Fibroblast of peridontal ligament (primary cell): ENCODE measurements at regions not wholly inside any gene's neighbourhood (a gene's known extent, or its start where the extent isn't known, plus 50 kb on each side); places are given as distances from the start of the nearest gene placed in this dataset.
"Not testable (repeated sequence)": the region's sequence is repeated elsewhere in the genome, so short reads cannot be mapped to it uniquely, and the experiment has no call there.

Source experiments
- DNase-seq: peaks from one replicate; pipeline ENCODE4 v3.0.0-alpha.2; 2010; ENCODE audit errors: extremely low read depth

DNA sequence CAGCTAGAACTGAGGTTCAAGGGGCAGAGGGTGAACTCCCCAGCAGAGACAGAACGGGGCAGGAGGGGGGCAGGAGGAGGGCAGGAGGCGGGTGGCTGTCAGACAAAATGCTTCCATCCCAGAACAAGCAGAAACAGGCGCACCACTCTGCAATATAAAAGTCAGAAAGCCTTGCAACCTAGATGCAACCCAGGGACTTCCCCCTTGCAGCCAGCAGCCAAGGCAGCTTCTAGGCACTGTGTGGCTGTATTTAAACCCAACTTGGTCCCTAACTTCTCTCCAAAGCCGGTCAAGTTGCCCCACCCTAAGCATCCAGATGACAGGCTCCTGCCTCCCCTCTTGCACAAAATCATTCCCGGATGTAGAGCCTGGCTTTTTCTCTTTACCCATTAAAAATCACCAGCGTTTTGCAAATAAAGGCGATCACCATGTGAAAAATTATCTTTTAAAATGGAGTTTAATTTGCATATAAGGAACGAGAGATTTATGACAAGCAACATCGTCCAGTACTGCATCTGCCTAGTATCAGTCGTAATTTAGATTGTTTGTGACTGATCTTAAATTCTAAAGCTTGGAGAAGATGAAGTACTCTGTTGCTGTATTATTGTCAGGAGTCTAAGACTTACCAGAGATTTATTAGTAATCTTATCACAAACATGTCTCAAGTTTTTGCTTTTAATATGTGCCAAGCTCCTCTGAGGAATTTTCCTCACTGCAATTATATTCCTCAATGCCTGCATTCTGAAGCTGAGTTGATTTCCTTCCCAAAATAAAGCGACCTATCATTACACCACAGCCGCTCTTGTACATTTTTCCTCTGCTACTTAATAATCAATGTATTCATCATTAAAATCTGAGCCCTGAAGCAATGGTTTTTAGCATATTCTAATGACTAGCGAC lies 307.1 kb upstream of the ZNF507 start:
- no peak for DNase-seq

DNA sequence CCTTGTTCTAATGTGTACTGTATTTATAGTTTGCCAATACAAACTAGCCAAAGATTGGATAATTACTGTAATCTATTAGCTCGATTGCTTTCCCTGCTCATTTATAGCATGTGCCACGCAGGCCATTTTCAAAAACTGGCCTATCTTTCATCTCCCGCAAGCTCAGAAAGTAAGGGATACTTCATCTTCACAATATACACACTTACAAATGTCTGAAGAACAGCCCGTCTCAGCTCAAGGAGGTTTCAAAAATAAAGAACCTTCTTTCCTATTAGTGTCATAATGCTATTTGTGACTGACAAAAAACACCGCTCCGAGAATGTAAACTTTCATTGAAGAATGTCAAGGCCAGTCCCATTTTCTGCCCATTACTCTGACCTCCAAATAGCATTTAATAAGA lies 306.4 kb upstream of the ZNF507 start:
- DNase-seq = no peak

DNA sequence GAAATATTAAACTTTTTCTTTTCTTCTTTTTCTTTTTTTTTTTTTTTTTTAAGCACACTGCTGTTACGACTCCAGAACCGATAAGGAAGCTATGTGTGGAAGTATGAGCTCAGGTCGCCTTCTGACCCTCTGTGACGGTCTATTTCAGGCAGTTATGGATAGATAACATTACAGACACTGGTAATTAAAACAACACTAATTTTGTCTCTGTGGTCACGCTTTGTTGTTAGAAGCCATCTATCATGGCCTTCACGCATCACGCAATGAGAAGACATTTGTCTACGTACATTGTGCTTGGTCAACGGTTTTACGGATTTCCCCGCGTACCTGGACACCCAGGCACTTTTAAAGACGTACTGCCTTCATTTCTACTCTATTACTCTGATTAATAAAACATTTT lies 306.0 kb upstream of the ZNF507 start:
- no peak for DNase-seq

DNA sequence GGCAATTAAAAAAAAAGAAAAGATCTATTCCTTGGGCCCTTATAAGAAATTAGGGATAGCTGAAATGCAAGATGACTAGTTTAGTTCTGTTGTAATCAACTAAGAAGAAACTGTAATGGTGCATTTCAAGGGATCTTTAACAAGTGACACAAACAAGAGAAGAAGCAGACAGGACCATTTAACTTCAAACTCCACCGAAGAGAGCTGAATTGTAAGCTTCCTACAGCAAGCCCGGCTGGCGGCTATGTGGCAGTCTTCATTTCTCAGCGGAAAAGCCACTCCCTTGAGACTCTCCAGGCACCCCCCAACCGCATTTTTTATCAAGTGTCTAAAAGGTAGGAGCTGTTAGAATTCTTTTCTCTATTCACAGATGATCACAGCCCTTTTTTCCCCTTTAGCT lies 305.2 kb upstream of the ZNF507 start:
- no peak for DNase-seq

DNA sequence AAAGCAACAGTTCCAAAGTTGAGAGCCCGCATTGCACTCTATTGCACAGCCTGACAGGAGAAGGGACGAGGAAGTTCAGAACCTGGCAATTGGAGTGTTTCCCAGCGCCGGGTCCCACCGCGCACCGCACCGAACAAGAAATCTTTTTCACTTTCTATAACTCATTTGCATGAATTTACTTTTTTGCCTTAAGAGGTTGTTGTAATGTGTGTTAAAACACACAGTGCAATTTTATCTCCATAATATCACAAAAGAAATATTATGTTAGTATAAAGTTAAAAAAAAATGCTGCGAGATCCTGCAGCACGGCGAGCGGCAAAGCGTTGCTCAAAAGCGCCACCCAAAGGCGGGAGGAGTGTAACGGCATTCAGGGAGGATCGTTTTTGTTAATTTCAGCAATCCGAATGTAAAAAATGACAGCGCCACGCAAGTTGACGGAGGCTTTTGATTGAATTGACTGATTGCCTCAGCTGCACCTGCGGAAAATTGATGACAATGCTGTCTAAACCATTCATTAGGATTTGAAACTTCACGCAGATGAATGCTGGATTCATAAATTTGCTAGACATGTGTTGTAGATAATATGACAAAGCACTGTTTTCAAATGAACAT lies 303.6 kb upstream of the ZNF507 start:
- peak; percentile 13 for DNase-seq

DNA sequence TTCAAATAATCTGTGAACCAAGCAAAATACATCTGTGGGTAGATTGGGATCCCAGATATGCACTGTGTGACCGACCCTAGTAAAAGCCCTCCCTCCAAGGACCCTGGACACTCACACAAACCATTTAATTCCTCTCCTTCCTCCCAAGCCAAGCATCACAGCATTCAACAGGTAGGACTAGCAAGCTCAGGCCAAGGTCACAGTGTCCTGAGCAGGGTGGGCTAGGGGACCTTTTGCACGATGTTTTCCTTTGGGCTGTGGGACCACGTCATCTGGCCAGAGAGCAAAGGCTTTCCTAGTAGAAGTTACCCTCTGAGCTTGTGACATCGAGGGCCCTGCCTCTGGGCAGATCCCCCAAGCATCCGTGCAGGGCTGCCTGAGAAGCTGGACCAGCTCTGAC lies 297.6 kb upstream of the ZNF507 start:
- DNase-seq = no peak

DNA sequence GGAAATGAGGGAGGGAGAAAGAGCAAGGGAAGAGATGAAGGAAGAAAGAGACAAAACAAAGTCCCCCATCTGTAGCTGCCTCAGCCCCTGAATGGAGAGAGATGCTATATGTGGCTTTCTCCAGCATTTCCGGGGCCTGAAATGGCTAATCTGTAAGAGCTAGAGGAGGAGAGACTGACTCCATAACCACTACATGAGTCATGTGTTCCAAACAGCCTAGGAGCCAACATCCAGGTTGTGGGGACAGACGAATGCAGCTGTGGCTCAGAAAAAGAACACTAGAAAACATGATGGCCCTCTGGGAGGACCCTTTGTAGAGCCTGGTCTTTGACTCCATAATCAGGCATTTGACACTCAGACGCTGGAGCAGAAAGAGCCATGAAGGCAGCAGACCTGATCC lies 292.0 kb upstream of the ZNF507 start:
- no peak for DNase-seq

DNA sequence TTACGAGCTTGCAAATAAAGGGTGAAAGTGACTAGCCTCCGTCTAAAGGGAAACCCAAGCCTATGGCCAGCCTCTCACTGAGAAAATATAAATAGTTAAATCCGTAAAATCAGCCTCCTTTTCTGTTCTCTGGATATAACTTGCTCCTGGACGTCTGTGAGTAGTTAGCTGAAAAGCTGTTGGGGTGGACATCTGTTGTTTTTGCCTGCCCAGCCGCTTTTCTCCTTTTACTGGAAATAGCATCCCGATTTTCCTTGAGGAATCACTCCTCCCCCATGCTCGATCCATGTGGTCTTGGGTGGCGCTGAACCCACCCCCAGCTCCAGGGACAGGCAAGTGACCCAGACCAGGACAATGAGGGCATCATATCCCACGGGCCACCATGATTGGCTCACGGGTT lies 291.5 kb upstream of the ZNF507 start:
- DNase-seq = no peak

DNA sequence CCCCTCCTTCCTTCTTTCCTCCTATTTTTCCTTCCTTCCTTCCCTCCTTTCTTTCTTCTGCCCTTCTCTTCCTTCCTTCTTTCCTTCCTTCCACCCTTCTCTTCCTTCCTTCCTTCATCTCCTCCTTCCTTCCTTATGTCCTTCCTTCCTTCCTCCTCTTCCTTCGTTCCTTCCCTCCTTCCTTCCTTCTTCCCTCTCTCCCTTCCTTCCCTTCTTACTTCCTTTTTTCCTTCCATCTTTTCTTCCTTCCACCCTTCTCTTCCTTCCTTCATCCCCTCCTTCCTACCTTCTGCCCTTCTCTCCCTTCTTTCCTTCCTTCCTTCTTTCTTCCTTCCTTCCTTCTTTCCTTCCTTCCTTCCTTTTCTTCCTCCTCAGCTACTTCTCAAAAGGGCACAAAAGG lies 287.3 kb upstream of the ZNF507 start:
- DNase-seq = no peak

DNA sequence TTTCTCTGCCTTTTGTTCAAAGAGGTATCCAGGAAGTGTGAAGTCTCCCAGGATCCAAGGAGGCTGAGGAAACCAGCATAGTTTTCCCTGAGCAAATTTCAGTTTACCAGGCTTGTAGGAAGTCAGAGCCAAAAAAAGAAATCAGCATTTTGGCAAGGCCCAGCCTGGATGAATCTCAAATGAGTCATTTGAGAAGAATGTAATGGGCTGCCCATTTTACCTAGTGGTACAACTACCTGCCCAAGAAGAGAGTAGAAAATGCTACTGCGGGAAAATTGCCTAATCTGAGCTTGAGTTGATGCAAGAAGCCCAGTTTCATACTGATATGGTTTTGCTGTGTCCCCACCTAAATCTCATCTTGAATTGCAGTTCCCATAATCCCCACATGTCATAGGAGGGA lies 284.1 kb upstream of the ZNF507 start:
- DNase-seq = no peak

DNA sequence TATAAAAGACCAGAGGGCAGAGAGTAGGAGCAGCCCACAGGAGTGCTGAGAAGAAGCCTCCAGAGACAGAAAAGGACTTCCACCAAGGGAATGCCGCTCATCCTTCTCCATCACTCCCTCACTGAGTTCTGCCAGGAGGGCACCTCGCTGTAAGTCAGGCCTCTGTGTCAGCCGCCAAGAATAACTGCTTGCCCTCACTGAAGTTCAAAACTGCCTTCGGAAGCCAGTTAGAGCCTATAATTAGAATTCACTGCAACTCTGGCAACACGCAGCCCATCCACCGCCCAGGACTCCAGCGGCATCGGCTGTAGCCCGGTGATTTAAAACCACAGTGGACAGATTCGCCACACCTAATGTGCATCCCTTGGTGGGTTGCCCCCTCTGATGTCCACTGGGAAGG lies 281.8 kb upstream of the ZNF507 start:
- DNase-seq = no peak

DNA sequence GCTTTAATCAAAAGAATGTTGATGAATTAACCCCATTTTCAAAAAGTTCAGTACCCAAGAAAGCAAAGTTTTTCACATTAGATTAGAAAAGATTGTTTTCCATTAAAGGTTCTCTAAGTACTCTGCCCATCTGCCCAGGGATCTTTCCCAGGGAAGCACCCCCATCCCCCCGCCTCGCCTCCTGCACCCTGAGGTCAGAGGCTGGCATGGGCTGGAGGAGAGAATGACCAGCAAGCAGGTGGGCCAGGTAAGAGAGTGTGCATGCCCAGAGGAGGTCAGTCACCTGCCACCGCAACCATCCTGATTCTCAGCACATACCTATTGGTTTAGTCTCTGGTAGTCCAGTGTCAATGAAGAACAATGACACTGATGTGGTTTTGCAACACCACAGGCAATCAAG lies 279.4 kb upstream of the ZNF507 start:
- no peak for DNase-seq

DNA sequence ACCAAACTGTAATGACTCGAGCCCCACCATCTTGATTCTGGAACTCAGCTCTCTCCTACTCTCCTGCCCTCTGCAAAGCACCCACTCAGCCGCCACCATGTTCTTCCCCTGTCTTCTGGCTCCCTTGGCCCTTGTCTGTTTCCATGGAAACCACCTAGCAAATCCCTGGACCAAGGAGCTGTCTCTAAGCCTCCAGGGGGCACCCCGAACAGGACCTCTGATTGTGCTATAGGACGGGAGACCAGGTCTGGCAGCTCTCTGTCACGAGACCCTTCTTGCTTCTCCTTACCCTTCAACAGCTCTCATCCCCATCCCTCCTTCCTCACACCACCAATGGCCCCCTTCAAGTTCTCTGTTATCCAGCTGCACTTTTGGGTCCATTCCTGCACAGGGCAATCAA lies 277.7 kb upstream of the ZNF507 start:
- no peak for DNase-seq

DNA sequence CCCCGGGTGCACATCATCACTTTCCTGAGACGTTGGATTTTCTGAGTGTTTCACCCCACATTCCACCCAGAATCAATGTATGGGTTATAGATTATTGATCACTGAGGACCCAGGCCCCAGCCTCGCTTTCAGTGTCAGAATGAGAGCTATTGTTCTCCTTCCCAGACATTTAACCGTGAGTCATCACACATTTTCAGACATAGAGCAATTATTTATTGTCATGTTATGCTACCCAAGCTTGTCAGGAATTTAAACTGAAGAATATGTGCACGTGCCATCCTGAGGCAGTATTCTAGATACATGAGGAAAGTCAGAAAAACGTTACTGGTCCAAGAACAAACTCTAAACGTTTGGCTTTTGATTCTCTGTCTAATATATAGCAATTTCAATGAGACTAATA lies 276.6 kb upstream of the ZNF507 start:
- DNase-seq = no peak

DNA sequence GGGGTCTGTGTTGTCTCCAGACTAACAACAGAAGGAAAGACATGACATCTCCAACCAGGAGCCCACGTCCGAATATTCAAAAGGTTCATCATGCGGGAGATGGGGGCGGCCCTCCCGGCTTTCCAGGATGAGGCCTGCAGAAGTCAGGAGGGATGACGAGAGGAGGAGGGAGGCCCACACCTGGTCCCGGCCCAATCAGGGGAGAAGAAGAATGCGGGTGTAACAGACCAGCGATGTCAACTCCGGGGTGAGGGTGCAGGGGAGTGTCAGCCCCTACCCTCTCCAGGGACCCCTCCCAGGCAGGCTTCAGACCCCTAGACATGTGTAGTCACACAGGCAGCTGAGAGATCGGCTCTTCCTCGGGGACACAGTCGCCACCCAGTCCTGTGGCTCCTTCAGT lies 275.3 kb upstream of the ZNF507 start:
- no peak for DNase-seq

DNA sequence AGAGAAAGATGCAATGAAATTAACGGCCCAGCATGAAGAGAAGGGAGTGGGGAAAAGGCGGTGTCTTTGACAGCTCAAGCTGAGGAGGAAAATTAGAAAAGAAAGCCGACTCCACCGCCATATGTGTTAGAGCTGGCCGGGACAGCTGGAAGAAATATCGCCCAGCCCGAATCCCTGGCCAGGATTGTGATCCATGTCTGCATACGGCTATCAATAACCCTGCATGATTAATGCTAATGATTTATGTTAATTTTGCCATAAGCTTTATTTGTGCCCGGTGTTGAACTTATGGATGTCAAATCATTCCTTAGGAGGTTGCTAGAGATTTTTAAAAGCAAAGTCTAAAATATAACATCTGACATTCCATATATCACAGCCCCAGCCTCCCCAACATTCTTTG lies 263.4 kb upstream of the ZNF507 start:
- DNase-seq = no peak

DNA sequence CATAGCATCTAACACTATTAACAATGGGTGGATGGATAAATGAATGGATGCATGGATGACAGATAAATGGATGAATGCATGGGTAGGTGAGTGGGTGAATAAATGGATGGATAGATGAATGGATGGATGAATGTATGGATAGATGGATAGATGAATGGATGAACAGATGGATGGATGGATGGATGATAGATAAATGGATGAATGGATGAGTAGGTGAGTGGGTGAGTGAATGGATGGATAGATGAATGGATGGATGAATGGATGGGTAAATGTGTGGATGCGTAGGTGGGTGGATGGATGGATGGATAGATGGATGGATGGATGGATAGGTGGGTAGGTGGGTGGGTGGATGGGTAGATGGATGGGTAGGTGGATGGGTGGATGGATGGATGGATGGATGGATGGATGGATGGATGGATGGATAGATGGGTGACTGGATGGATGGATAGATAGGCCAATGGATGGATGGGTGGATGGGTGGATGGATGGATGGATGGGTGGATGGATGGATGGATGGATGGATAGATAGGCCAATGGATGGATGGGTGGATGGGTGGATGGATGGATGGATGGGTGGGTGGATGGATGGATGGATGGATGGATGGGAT lies 260.6 kb upstream of the ZNF507 start:
- DNase-seq = not testable (repeated sequence)

DNA sequence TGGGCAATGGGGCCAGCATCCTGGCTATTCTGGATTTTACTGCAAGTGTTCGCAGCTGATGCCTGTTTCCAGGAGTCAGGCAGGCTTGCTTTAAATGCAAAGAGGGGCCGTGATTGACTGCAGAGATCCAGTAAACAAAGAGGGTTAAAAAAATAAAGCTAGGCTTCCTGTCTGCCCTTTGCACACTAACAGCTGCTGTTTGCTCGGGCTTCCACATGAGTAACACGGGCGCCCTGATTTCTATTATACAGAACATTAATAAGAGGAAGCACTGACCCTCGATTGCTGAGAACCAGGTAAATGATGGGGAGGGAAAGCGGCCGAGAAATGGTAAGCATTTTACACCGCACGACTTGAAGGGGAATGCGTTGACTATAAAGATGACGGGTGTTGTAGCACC lies 254.2 kb upstream of the ZNF507 start:
- DNase-seq = no peak

DNA sequence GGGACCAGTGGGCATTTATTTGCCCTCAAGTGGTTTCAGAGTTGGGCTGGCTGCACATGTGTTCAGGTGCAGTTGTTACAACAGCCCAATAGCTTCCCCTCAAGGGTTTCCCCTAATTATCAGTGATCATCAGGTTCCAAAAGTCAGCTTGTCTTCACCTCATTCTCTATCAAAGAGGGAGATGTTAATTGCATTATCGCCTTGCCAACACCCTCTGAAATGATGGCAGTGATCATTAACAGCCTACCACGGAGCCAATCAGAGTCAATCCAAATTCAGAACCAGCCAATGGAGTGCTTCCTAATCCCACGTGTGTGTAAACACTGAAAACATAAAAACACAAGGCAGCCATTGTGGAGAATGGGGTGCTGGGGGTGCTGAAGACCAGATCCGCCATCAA lies 248.4 kb upstream of the ZNF507 start:
- DNase-seq = no peak

DNA sequence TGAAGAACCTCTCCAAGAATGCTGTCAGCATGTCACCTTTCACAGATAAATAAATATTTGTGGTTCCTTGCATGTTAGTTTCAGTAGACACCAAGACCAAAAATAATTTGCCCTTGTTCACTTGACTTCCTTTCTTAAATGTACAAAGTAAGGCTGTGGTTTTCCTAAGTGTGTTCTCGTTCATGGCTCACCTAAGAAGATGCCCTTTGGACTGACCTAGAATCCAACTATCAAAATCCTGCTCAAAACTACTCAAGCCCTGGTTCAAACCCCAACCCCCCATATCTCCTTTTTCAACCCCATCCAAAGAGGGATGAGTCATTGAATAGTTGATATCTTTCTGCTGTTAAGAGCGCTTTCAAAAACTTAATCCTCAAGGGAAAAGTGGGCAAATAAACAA lies 247.8 kb upstream of the ZNF507 start:
- no peak for DNase-seq

DNA sequence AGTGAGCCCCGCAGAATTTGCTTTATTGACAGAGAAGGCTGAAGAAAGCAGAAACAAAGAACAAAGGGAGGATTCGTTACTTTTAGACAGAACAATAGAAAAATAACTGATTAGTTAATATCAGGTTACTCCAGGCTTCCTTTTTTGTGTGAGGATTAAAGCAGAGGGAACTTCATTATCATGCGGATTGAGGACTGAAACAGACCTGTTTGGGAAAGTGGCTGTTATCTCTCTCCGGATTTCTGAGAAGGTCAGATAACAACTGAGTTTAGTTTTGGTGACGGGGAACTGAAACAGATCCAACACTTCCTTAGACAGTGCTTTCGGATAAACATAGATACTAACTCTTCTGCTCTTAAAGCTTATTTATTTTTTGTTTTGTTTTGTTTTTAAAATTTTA lies 246.4 kb upstream of the ZNF507 start:
- DNase-seq = no peak

DNA sequence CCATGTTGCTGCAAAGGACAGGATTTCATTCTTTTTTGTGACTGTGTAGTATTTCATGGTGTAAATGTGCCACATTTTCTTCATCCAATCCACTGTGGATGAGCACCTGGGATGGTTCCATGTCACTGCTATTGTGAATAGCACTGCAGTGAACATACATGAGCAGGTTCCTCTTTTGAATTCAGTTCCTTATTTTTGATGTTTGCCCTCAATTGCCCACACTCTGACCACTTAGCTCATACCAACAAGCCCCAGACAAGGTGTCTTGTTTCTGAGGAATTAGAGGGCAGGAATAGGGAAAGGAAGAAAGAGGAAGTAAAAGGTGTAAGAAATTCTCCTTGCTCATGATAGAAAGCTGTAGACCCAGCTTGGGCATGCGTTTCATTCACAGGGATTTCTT lies 244.2 kb upstream of the ZNF507 start:
- no peak for DNase-seq

DNA sequence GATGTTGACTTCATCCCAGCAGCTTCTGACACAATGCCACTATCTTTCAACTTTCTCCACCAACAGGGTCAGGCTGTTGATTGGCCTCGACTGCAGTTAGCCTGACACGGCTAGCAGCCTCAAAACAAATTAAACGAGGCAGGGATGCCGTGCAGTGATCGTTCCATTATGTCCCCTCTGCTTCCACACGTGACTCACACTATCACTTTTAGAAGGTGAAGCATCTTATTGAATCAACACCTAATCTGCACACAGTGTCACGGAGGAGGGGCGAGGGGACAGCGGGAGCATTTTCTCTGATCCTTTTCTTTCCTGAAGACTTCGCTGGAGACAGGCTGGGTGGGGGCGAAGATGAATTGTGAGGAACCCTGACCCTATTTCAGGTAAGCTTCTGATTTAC lies 241.9 kb upstream of the ZNF507 start:
- no peak for DNase-seq
